Mesenteric fat pad (tissue), 1 donor: ENCODE measurements at regions not wholly inside any gene's neighbourhood (a gene's known extent, or its start where the extent isn't known, plus 50 kb on each side); places are given as distances from the start of the nearest gene placed in this dataset.
"Not testable (repeated sequence)": the region's sequence is repeated elsewhere in the genome, so short reads cannot be mapped to it uniquely, and the experiment has no call there.

ENCODE experiments used
- DNase-seq: peaks from one replicate; pipeline ENCODE4 v3.0.0-alpha.2; 2020; ENCODE audit warnings: low spot score
- donor health status: DM: yes; HTN: yes; CAD: no.

GRCh38 chr3:117872594-117873248, 1161.9 kb downstream of the IGSF11 start:
- DNase-seq, result not testable (repeated sequence)

- DNase-seq, result no peak
These were observed 1161.4 kb downstream of the IGSF11 start for GRCh38 chr3:117873249-117873600.

DNA sequence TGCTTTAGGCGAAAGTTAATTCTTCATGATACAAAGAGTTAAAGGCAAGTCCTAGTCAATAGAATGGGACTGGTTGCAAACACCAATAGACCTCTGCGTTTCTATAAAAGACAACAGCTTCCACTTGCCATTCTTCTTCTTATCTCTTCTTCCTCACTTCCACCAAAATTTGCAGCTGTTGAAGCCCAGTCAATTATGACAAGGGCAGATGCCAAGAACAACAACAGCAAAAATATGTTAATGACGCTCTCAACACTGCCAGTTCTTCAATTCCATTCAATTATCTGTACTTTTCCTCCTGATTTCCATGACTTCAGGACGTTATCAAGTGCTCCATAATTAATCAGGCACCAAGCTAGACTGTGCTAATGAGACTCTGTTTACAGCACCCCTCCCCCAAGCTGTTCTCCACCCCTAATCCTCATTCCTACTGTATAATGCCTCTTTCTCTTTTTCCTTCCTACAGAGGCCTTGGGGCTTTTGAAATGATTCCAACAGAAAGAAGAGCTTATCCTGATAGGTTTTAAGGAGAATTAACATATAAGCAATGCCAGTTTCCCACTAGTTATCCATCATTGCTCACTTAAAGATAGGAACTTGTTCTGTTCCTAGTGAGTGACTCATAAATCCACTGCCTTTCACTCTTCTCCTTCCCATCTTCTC, 1160.5 kb downstream of the IGSF11 start:
- no peak for DNase-seq

- no peak for DNase-seq
These were observed 1159.5 kb downstream of the IGSF11 start for GRCh38 chr3:117874904-117875874.

GRCh38 chr3:117875887-117876286, 1158.8 kb downstream of the IGSF11 start:
- DNase-seq, result no peak

- no peak for DNase-seq
These were observed 1154.0 kb downstream of the IGSF11 start for GRCh38 chr3:117880638-117881037.

DNA sequence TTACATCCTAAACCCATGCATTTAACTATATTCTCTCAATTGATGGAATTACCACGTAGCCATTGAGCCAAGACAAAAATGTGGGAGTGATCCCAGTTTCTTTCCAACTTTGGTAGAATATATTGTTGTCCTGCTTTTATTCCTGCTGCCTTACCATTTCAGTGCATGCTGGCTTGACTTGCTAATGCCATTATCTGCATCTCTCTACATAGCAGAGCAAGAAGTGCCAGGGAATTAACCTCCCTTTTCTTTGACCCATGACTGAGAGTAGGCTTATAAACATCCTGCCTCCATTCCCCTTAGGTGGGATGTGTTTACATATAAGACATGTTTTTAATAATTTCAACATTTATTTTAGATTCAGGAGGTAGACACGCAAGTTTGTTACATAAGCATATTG, 1153.4 kb downstream of the IGSF11 start:
- no peak for DNase-seq

DNA sequence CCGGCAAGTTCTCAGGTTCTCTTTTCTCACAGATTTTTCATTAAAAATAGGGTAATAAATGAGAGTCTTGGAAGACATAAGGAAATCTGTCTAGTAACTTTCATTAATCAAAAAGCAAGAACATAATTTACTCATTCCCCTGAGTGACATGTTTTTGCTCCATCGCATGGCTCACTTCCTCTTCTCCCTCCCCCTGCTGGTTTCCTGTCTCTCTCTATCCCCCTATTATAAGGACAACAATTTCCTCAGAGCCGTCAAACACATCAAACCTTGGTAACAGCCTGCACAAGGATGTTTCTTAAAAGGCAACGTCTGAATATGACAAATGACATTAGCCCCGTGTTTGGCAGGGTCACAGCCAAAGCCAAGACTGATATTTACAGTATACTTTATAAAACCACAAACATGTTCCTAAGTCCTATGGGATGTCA, 1149.6 kb downstream of the IGSF11 start:
- no peak for DNase-seq

- DNase-seq, result no peak
These were observed 1148.5 kb downstream of the IGSF11 start for GRCh38 chr3:117886147-117886546.

- DNase-seq, result no peak
These were observed 1147.6 kb downstream of the IGSF11 start for GRCh38 chr3:117887031-117887430.

- no peak for DNase-seq
These were observed 1146.7 kb downstream of the IGSF11 start for GRCh38 chr3:117887901-117888300.

GRCh38 chr3:117892431-117892841, 1142.2 kb downstream of the IGSF11 start:
- no peak for DNase-seq

DNA sequence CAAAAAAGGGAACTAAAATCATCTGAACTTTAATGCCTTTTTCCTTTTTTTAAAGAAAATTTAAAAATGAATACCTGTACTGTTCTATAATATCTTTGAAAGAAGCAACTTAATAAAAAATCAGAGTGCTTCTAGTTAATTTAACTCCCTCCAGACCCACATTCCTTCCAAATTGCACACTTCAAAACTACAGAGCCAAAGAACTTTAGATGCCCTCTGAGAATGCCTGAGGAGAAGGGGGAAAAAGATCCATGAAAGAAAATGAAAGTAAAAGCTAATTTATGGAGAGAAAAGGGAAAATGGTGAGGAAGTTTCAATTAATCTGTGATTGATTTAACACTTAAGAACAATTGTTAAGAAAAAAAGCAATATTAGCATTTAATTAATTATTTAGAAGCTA, 1141.6 kb downstream of the IGSF11 start:
- DNase-seq, result no peak

DNA sequence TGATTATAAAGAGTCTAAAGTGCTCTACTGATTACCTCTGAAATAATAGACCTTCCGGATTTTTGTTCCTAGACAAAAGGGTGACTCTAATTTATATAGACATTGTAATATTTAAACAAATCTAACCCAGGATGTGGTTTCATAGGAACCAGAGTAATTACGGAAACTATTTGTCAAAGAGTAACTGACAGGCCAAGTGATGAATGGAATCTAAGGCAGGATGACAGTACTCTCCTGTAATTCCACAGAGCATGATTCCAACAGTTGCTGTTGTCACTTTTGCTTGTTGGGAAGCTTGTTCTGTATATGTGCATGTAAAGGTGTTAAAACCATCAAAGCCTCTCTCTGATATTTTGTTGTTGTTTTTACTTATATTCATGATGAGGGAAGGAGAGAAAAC, 1141.0 kb downstream of the IGSF11 start:
- DNase-seq, result no peak

- DNase-seq, result no peak
These were observed 1135.7 kb downstream of the IGSF11 start for GRCh38 chr3:117898722-117899522.

DNA sequence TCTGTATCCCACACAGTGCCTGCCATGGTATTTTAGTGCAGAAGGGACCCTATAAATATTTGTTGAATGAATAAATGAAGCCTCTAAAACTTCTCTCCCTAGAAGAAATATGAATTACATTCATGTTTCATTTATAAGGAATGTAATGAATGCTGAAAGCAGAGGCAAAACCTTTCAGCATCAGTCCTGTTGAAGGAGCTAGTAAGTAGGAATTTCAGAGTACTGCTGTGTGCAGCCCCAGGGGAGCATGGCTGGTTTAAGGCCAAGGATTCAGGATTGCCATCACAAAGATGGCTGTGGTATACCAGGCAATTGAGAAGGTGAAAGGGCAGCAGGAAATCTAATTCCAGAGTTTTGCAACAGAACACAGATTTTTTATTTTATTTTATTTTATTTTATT, 1131.4 kb downstream of the IGSF11 start:
- no peak for DNase-seq

DNA sequence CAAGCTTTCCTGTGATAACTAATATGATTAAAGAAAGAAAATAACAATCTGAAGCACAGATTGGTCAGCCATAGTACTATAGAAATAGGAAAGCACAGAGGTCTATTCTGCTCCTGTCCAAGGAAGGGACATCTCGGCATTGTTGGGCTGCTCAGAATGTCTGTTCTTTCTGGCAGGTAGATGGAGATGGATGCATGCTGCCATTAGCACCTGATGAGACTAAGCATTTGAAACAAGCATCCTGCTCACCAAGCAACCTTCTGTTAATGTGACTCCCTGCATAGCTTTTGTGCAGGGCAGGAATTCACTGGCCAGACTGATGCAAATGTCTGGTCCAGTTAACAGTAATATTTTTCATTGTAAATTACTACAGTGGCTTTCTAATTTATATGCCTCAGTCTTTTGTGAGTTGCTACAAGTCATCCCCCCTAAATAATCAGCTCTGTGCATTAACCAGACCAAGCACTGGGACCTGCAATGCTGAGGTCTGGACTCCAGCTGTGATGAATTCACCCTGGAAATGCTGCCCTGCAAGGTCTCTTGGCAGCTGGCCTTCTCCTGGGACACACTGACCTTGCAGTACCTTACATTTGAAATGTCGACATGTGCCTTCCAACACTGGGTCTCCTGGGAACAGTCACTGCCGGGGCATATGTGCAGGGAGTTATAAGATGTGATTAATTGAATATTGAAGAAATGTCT, 1123.7 kb downstream of the IGSF11 start:
- DNase-seq, result no peak

- DNase-seq, result no peak
These were observed 1122.3 kb downstream of the IGSF11 start for GRCh38 chr3:117912352-117912751.

GRCh38 chr3:117914540-117915100, 1120.0 kb downstream of the IGSF11 start:
- DNase-seq, result no peak

- DNase-seq, result no peak
These were observed 1117.8 kb downstream of the IGSF11 start for GRCh38 chr3:117916839-117917238.
